Esophagus muscularis mucosa (tissue), 4 donors: ENCODE measurements at regions not wholly inside any gene's neighbourhood (a gene's known extent, or its start where the extent isn't known, plus 50 kb on each side); places are given as distances from the start of the nearest gene placed in this dataset.

Source experiments
- DNase-seq: peaks from one replicate; pipeline ENCODE4 v3.0.0-alpha.2; 2017; ENCODE audit errors: extremely low spot score
- H3K27ac ChIP-seq, 4 donors: fragments of 200-600 bp; sonication (generic); replicated peaks in 1 of 4; 1 replicate in 3 of 4; 2 replicates in 1 of 4; pipeline ENCODE4 v1.5.1; 2016 to 2019; ENCODE audit warnings: mild to moderate bottlenecking in 1 of 4
- H3K27me3 ChIP-seq, 4 donors: fragments of 200-600 bp; sonication (generic); one replicate each; pipeline versions ENCODE4 v1.5.1 to v1.6.0; 2016 to 2019
- H3K36me3 ChIP-seq, 4 donors: fragments of 200-600 bp; sonication (generic); one replicate each; pipeline ENCODE4 v1.5.1; 2016 to 2019
- H3K4me1 ChIP-seq, 4 donors: fragments of 200-600 bp; sonication (generic); one replicate each; pipeline ENCODE4 v1.5.1; 2016 to 2019
- H3K4me3 ChIP-seq, 4 donors: fragments of 200-600 bp; sonication (generic); 1 replicate in 2 of 4; 2 replicates in 2 of 4; pipeline ENCODE4 v1.5.1; 2016 to 2019; ENCODE audit warnings: mild to moderate bottlenecking in 4 of 4, moderate library complexity in 1 of 4
- H3K9me3 ChIP-seq, 4 donors: fragments of 200-600 bp; sonication (generic); 1 replicate in 3 of 4; 2 replicates in 1 of 4; pipeline ENCODE4 v1.5.1; 2016 to 2019
- EP300 ChIP-seq: sonication (generic); formaldehyde crosslinking; IDR thresholded peaks from one replicate; pipeline ENCODE4 v1.6.1; 2017; ENCODE audit warnings: antibody characterized with exemption
- POLR2A ChIP-seq: fragments of 450-650 bp; IDR thresholded peaks from one replicate; pipeline ENCODE4 v1.6.1; 2017; ENCODE audit warnings: antibody characterized with exemption, moderate library complexity, mild to moderate bottlenecking, low read depth
- POLR2AphosphoS5 ChIP-seq, 2 donors: sonication (generic); formaldehyde crosslinking; IDR thresholded peaks; one replicate each; pipeline ENCODE4 v1.6.1; 2017; ENCODE audit warnings: antibody characterized with exemption in 2 of 2
- WGBS: methylation state at CpG from one replicate; pipeline ENCODE4 v1.1.5; 2018; 5-methylcytosine and 5-hydroxymethylcytosine counted together
- intact Hi-C: fragments of 100-400 bp; cut with DNase I; formaldehyde crosslinking; loops from one replicate; pipeline ENCODE4 v1.15.1; 2023
- TF ChIP-seq, protein P1 (sequence below), 3 experiments: fragments of 200-600 bp in 2 of 3; fragments of 450-650 bp in 1 of 3; sonication (generic) in 2 of 3; IDR thresholded peaks; one replicate each; pipeline ENCODE4 v1.5.1; 2017 to 2019; ENCODE audit warnings: antibody characterized with exemption in 3 of 3, mild to moderate bottlenecking in 2 of 3, moderate library complexity in 1 of 3

DNA sequence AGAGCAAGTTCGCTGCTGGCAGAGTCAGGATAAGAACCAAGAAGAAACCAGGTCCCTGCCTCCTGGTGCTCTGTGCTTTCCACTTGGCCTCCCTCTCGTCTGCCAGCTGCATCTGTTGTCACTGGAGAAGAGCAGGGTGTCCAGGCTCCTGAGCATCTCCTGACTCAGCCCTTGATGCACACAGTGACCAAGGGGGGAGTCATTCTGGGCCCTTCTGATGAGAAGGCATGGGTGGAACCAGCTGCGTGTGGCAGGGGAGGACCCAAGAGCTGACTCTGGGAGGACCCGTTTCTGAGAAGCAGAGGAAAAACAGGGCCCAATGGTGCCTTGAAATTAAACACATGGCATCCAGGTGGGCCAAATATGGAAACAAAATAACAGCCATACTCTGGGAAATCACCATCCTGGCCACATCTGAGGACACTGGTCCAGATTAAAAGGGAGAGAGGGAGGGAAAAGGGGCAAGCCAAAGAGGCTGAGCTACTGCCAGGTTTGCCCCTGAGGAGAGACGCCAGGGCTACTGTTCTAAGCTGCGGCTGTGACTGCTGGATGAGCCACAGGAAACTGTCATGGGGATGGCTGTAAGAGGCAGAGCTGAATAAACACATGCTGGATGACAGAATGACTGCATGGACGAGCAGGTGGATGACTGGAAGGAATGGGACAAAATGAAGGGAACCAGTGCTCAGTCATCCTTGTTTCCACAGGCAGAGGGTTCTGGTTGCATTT, 58.1 kb upstream of the CA12 start:
- 70% methylated on average over 7 of the region's 7 CpGs for WGBS
- H3K36me3 ChIP-seq = no peaks in the 10 kb centered on the region
- no peak for TF ChIP-seq EP300
- TF ChIP-seq POLR2A = no peak
- no peak for TF ChIP-seq POLR2AphosphoS5 (IDR thresholded peaks at IDR 0.05)
- TF ChIP-seq, protein P1, sequence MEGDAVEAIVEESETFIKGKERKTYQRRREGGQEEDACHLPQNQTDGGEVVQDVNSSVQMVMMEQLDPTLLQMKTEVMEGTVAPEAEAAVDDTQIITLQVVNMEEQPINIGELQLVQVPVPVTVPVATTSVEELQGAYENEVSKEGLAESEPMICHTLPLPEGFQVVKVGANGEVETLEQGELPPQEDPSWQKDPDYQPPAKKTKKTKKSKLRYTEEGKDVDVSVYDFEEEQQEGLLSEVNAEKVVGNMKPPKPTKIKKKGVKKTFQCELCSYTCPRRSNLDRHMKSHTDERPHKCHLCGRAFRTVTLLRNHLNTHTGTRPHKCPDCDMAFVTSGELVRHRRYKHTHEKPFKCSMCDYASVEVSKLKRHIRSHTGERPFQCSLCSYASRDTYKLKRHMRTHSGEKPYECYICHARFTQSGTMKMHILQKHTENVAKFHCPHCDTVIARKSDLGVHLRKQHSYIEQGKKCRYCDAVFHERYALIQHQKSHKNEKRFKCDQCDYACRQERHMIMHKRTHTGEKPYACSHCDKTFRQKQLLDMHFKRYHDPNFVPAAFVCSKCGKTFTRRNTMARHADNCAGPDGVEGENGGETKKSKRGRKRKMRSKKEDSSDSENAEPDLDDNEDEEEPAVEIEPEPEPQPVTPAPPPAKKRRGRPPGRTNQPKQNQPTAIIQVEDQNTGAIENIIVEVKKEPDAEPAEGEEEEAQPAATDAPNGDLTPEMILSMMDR (IDR thresholded peaks at IDR 0.05) = no peak
- no peak overlapping the region for H3K27ac ChIP-seq
- peaks cover 10 to 30% (median 23%) of the 10 kb centered on the region in 4 donors for H3K4me1 ChIP-seq
- no peak for DNase-seq
- no peaks in the 10 kb centered on the region for H3K9me3 ChIP-seq
- H3K4me3 ChIP-seq = no peak overlapping the region
- intact Hi-C loops = no loop called here
- no peaks in the 10 kb centered on the region for H3K27me3 ChIP-seq

DNA sequence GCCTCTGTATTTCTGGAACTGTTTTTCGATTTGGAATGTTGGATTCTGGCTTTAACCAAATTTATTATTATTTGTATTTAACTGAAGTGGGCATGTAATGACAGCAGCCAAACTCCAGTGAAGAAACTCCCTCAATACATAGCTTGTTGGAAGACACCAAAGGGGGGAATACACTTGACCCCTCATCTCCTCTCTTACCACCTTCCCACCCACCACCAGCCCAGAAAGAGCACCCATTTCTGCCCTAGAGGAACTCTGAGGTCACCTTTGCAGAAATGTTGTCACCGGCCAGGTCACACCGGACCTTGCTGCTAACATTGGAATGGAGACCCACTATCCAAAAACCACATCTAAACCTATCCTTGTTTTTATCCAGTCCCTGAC, 58.6 kb upstream of the CA12 start:
- WGBS = 88% methylated on average over 3 of the region's 3 CpGs
- Histone ChIP-seq H3K27ac (no peak overlapping the region), H3K4me3 (no peak overlapping the region), H3K9me3 (no peaks in the 10 kb centered on the region), H3K36me3 (no peaks in the 10 kb centered on the region), H3K27me3 (no peaks in the 10 kb centered on the region), H3K4me1 (peaks cover 10 to 24% (median 20%) of the 10 kb centered on the region in 4 donors)
- intact Hi-C loops = no loop called here
- TF ChIP-seq POLR2A = no peak
- TF ChIP-seq EP300 = no peak
- TF ChIP-seq, protein P1 (IDR thresholded peaks at IDR 0.05) = no peak
- no peak for TF ChIP-seq POLR2AphosphoS5 (IDR thresholded peaks at IDR 0.05)
- no peak for DNase-seq

DNA sequence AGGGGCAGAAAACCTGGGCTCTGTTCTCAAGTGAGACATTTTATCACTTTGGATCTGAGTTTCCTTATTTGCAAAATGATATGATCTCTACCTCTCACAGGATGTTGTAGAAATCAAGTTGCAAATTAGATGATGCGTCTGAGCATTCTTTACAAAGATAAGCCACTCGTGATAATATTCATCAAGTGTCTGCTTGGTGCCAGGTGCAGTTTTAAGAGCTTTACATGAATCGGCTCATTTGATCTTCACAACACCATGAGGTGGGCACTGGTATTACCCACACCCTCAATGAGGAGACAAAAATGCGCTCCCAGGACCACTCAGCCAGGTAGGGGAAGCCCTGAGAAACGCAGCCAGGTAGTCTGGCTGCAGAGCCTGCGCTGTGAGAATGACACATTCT, 59.1 kb upstream of the CA12 start:
- TF ChIP-seq POLR2A = no peak
- no peak for TF ChIP-seq EP300
- TF ChIP-seq, protein P1 (IDR thresholded peaks at IDR 0.05) = no peak
- no peak for TF ChIP-seq POLR2AphosphoS5 (IDR thresholded peaks at IDR 0.05)
- no peaks in the 10 kb centered on the region for H3K36me3 ChIP-seq
- peaks cover 10 to 20% (median 19%) of the 10 kb centered on the region in 4 donors for H3K4me1 ChIP-seq
- H3K9me3 ChIP-seq = no peaks in the 10 kb centered on the region
- no peaks in the 10 kb centered on the region for H3K27me3 ChIP-seq
- no peak overlapping the region for H3K4me3 ChIP-seq
- no peak overlapping the region for H3K27ac ChIP-seq
- intact Hi-C loops = no loop called here
- 96% methylated on average over 6 of the region's 6 CpGs for WGBS
- no peak for DNase-seq

DNA sequence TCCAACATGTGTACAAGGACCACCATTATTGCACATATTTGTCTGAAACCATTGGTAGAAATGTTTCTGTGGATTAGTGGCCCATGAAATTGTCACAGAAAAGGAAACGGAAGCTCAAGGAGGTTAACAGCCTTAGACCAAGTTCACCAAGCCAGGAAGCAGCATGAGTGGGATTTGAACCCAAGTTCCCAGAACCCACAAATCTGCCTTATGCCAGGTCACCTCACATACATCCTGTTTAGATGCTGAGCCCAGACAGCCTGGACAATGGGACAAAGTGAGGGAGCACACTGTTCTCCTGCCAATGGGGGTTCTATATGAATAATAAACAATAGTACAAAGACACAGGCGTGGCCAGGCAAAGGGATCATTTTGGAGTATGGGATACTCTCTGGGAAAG, 59.6 kb upstream of the CA12 start:
- intact Hi-C loops = no loop called here
- no peak overlapping the region for H3K4me3 ChIP-seq
- DNase-seq = no peak
- no peak for TF ChIP-seq POLR2AphosphoS5 (IDR thresholded peaks at IDR 0.05)
- no peak for TF ChIP-seq EP300
- no peak for TF ChIP-seq POLR2A
- TF ChIP-seq, protein P1 (IDR thresholded peaks at IDR 0.05) = no peak
- no peaks in the 10 kb centered on the region for H3K27me3 ChIP-seq
- no peaks in the 10 kb centered on the region for H3K9me3 ChIP-seq
- 100% methylated on average over 2 of the region's 2 CpGs for WGBS
- H3K36me3 ChIP-seq = no peaks in the 10 kb centered on the region
- peaks cover 10 to 15% (median 14%) of the 10 kb centered on the region in 4 donors for H3K4me1 ChIP-seq
- H3K27ac ChIP-seq = no peak overlapping the region

DNA sequence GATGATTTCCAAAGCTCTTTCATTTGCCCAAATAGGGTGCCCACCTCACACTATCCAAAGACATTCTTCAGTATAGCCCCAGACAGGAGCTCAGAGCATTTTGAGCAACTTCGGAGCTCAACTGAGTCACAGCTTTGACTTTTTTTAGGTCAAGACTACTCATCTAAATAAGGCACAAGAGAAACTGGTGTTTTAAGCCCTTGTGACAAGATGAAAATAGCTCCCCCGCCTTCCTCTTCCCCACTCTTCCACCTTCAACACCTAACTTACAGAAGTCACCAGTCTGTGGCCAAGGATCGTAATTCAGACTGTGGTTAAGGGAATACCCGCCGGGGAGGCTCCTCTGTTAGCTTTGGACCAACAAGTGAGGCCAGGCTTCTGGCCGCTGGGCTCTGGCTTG, 60.4 kb upstream of the CA12 start:
- H3K4me1 ChIP-seq = peaks cover 2 to 7% (median 6%) of the 10 kb centered on the region in 4 donors
- DNase-seq = no peak
- intact Hi-C loops = no loop called here
- TF ChIP-seq, protein P1 (IDR thresholded peaks at IDR 0.05) = no peak
- no peak for TF ChIP-seq EP300
- TF ChIP-seq POLR2A = no peak
- no peak for TF ChIP-seq POLR2AphosphoS5 (IDR thresholded peaks at IDR 0.05)
- H3K27me3 ChIP-seq = no peaks in the 10 kb centered on the region
- 83% methylated on average over 3 of the region's 6 CpGs for WGBS
- H3K27ac ChIP-seq = no peak overlapping the region
- H3K4me3 ChIP-seq = no peak overlapping the region
- H3K36me3 ChIP-seq = no peaks in the 10 kb centered on the region
- H3K9me3 ChIP-seq = no peaks in the 10 kb centered on the region
